ENCODE measurements at regions not wholly inside any gene's neighbourhood (a gene's known extent, or its start where the extent isn't known, plus 50 kb on each side); places are given as distances from the start of the nearest gene placed in this dataset.

GRCh38 chr4:89486673-89487072 is 179.1 kb upstream of the GPRIN3 start:
- TF ChIP-seq, protein P1, sequence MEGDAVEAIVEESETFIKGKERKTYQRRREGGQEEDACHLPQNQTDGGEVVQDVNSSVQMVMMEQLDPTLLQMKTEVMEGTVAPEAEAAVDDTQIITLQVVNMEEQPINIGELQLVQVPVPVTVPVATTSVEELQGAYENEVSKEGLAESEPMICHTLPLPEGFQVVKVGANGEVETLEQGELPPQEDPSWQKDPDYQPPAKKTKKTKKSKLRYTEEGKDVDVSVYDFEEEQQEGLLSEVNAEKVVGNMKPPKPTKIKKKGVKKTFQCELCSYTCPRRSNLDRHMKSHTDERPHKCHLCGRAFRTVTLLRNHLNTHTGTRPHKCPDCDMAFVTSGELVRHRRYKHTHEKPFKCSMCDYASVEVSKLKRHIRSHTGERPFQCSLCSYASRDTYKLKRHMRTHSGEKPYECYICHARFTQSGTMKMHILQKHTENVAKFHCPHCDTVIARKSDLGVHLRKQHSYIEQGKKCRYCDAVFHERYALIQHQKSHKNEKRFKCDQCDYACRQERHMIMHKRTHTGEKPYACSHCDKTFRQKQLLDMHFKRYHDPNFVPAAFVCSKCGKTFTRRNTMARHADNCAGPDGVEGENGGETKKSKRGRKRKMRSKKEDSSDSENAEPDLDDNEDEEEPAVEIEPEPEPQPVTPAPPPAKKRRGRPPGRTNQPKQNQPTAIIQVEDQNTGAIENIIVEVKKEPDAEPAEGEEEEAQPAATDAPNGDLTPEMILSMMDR (IDR thresholded peaks at IDR 0.05 in 8 of 11, conservative IDR thresholded peaks at IDR 0.05 in 3 of 11): no peak
- TF ChIP-seq POLR2AphosphoS5 (IDR thresholded peaks at IDR 0.05): no peak
